Mesendoderm (in vitro differentiated cells): ENCODE measurements at regions not wholly inside any gene's neighbourhood (a gene's known extent, or its start where the extent isn't known, plus 50 kb on each side); places are given as distances from the start of the nearest gene placed in this dataset.

Experiments used
- DNase-seq: peaks from one replicate; pipeline ENCODE4 v3.0.0; 2013
- H2AK5ac ChIP-seq: 2 replicates; pipeline ENCODE4 v1.6.1; 2013; ENCODE audit warnings: low read length, inconsistent platforms
- H2BK120ac ChIP-seq: 2 replicates; pipeline ENCODE4 v1.6.1; 2013; ENCODE audit warnings: low read depth, mild to moderate bottlenecking, low read length, moderate library complexity, mixed read lengths
- H2BK15ac ChIP-seq: replicated peaks from 2 replicates; pipeline ENCODE4 v1.6.1; 2013; ENCODE audit warnings: low read depth, mild to moderate bottlenecking, moderate library complexity
- H2BK5ac ChIP-seq: 2 replicates; pipeline ENCODE4 v1.6.1; 2013; ENCODE audit warnings: low read length, inconsistent platforms
- H3K18ac ChIP-seq: 2 replicates; pipeline ENCODE4 v1.6.1; 2013; ENCODE audit warnings: mild to moderate bottlenecking, low read length, mixed read lengths
- H3K23ac ChIP-seq: one replicate; pipeline ENCODE4 v1.6.1; 2013; ENCODE audit warnings: low read length
- H3K27ac ChIP-seq: 2 replicates; pipeline ENCODE4 v1.5.1; 2013; ENCODE audit warnings: low read depth, mild to moderate bottlenecking, inconsistent platforms, low read length, moderate library complexity
- H3K27me3 ChIP-seq: 2 replicates; pipeline ENCODE4 v1.6.1; 2013; ENCODE audit warnings: low read length, control low read depth, mild to moderate bottlenecking, inconsistent platforms; ENCODE audit not compliant: insufficient read depth, poor library complexity
- H3K36me3 ChIP-seq: 2 replicates; pipeline ENCODE4 v1.6.1; 2013; ENCODE audit warnings: low read length, inconsistent platforms; ENCODE audit not compliant: control insufficient read depth, insufficient read depth
- H3K4ac ChIP-seq: one replicate; pipeline ENCODE4 v1.6.1; 2013; ENCODE audit warnings: low read depth, mild to moderate bottlenecking, low read length, moderate library complexity
- H3K4me1 ChIP-seq: 2 replicates; pipeline ENCODE4 v1.6.1; 2013; ENCODE audit warnings: low read depth, low read length, inconsistent platforms; ENCODE audit not compliant: control insufficient read depth
- H3K4me2 ChIP-seq: 2 replicates; pipeline ENCODE4 v1.6.1; 2013; ENCODE audit warnings: low read length
- H3K4me3 ChIP-seq: 2 replicates; pipeline ENCODE4 v1.5.1; 2013; ENCODE audit warnings: mild to moderate bottlenecking, low read length
- H3K56ac ChIP-seq: one replicate; pipeline ENCODE4 v1.6.1; 2013; ENCODE audit warnings: low read length
- H3K79me1 ChIP-seq: 2 replicates; pipeline ENCODE4 v1.6.1; 2013; ENCODE audit warnings: low read length, inconsistent platforms
- H3K79me2 ChIP-seq: 2 replicates; pipeline ENCODE4 v1.6.1; 2013; ENCODE audit warnings: mild to moderate bottlenecking, low read length; ENCODE audit not compliant: control insufficient read depth, insufficient read depth
- H3K9ac ChIP-seq: 2 replicates; pipeline ENCODE4 v1.6.1; 2013; ENCODE audit warnings: low read length, inconsistent platforms
- H4K5ac ChIP-seq: one replicate; pipeline ENCODE4 v1.6.1; 2013; ENCODE audit warnings: low read length
- H4K8ac ChIP-seq: one replicate; pipeline ENCODE4 v1.6.1; 2013; ENCODE audit warnings: low read depth, mild to moderate bottlenecking, control low read depth, low read length, moderate library complexity
- WGBS: extraction: QIAGEN DNeasy Blood & Tissue Kit; methylation state at CpG from one replicate; pipeline ENCODE4 v1.1.7; 2013; ENCODE audit warnings: low lambda C conversion rate, missing lambda C conversion rate; ENCODE audit not compliant: insufficient coverage; ENCODE audit errors: extremely low coverage; 5-methylcytosine and 5-hydroxymethylcytosine counted together

DNA sequence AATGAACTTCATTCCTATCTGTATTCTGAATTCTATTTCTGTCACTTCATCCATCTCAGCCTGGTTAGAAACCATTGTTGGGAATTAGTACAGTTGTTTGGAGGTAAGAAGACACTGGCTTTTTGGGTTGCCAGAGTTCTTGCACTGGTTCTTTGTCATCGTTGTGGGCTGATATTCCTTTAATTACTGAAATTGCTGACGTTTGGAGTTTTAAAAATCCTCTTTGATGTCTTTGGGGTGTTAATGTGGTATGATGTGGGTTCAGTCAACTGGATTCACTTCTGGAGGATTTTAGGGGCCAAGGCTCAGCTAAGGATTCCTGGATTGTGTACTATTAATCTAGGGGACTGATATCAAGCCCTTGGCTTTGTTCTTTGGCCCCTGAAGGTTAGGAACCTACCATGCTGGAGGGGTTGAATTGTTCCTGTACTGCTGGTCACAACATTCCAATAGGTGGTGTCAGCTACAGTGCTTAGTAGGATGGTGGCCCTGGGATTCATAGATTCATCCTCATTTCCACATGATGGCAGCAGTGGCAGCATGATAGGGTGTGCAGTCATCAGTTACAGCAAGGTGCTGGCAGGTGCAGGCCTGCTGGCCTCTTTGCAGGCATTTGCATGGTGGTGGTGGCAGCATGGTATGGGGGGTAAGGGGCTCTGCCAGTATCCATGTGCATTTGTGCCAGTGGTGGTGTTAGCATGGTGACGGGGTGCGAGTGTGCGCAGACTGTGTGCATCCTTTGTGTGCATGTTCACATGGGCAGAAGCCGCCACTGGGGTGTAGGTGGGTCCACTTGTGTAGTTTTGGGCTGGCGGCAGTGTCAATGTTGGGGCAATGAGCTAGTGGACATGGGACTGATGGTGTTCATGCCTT lies 301.3 kb downstream of the TEX13C start:
- no peaks in the 10 kb centered on the region for H3K36me3 ChIP-seq
- no peak overlapping the region for H3K4me3 ChIP-seq
- no peak overlapping the region for H3K23ac ChIP-seq
- no peaks in the 10 kb centered on the region for H3K27me3 ChIP-seq
- no peak overlapping the region for H3K18ac ChIP-seq
- H3K56ac ChIP-seq: no peak overlapping the region
- H2AK5ac ChIP-seq: no peak overlapping the region
- H2BK120ac ChIP-seq: no peak overlapping the region
- H2BK5ac ChIP-seq: no peak overlapping the region
- DNase-seq: peak; percentile 21
- H3K27ac ChIP-seq: no peak overlapping the region
- no peak overlapping the region for H2BK15ac ChIP-seq
- no CpG with 5 or more reads among the region's 7 CpGs for WGBS
- H3K79me1 ChIP-seq: no peaks in the 10 kb centered on the region
- H3K79me2 ChIP-seq: no peaks in the 10 kb centered on the region
- no peak overlapping the region for H4K8ac ChIP-seq
- no peak overlapping the region for H3K4ac ChIP-seq
- H3K4me2 ChIP-seq: no peak overlapping the region
- no peak overlapping the region for H4K5ac ChIP-seq
- no peak overlapping the region for H3K9ac ChIP-seq
- H3K4me1 ChIP-seq: no peaks in the 10 kb centered on the region

DNA sequence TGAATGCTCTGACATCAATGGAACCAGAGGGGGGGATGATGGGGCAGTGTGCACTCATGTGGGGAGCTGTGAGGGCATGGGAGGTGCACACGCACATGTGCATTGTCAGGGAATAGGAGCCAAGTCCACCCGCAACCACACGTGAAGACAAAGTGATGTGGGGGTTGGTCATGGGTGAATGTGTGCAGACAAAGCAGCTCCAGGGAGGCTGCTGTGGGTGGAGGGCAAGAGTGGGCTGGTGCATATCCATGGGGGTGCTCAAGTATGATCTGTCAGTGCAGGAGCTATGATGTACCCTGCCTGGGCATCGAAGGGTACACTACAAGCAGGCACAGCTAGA lies 301.9 kb downstream of the TEX13C start:
- H3K79me1 ChIP-seq: no peaks in the 10 kb centered on the region
- H2AK5ac ChIP-seq: no peak overlapping the region

DNA sequence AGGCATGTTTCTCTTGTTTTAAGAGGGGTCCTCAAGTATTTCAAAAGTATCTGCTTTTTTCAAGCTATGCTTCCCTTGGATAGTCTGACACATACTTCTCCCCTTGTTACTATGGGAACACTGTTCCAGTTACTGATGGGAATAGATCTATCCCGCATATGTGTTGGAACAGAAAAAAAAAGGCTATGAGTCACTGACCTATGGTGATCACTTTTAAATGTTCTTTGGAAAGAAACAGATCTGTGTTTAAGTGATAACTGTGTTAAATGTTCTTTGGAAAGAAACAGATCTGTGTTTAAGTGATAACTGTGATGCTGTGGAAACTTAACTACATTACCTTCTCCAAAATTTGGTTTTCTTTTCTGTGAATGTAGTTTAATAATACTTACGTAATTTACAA lies 303.2 kb downstream of the TEX13C start:
- Histone ChIP-seq H3K27ac (no peak overlapping the region), H2BK15ac (no peak overlapping the region), H3K36me3 (no peaks in the 10 kb centered on the region), H3K4ac (no peak overlapping the region), H3K4me1 (no peaks in the 10 kb centered on the region), H2BK5ac (no peak overlapping the region), H3K79me2 (no peaks in the 10 kb centered on the region), H3K4me2 (no peak overlapping the region), H3K18ac (no peak overlapping the region), H3K9ac (no peak overlapping the region), H3K27me3 (no peaks in the 10 kb centered on the region), H2AK5ac (no peak overlapping the region), H3K79me1 (no peaks in the 10 kb centered on the region), H3K56ac (no peak overlapping the region), H3K23ac (no peak overlapping the region), H4K5ac (no peak overlapping the region), H2BK120ac (no peak overlapping the region), H4K8ac (no peak overlapping the region), H3K4me3 (no peak overlapping the region)
- no CpG with 5 or more reads among the region's 2 CpGs for WGBS
- DNase-seq: no peak

More for the DNA sequence above, 301.9 kb downstream of the TEX13C start:
- Histone ChIP-seq H2BK5ac (no peak overlapping the region), H3K4ac (no peak overlapping the region), H2BK15ac (no peak overlapping the region), H3K36me3 (no peaks in the 10 kb centered on the region), H3K4me1 (no peaks in the 10 kb centered on the region), H3K79me2 (no peaks in the 10 kb centered on the region), H3K9ac (no peak overlapping the region), H4K8ac (no peak overlapping the region), H2BK120ac (no peak overlapping the region), H3K27ac (no peak overlapping the region), H3K4me3 (no peak overlapping the region), H3K23ac (no peak overlapping the region), H3K18ac (no peak overlapping the region), H3K56ac (no peak overlapping the region), H3K27me3 (no peaks in the 10 kb centered on the region), H3K4me2 (no peak overlapping the region), H4K5ac (no peak overlapping the region)
- WGBS: no CpG with 5 or more reads among the region's 4 CpGs
- no peak for DNase-seq

DNA sequence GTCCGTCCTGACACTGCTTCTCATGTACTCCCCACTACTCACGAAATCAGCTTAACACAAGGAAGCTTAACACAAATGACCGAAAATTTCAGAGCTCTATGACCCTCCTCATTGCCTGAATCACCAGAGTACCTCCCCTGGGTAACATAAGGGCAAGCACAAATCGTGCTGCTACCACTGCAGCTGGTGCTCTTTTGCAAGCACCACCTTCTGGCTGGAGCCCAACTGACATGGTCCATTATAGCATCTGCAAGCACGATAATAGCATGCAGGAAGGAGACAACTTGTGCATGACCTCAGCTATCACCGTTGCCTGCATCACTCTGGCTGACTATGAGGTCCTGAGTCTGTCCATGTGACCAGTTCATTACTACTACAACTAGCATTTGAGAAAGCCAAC lies 308.0 kb downstream of the TEX13C start:
- no CpG with 5 or more reads among the region's 6 CpGs for WGBS
- no peak overlapping the region for H3K4me3 ChIP-seq

DNA sequence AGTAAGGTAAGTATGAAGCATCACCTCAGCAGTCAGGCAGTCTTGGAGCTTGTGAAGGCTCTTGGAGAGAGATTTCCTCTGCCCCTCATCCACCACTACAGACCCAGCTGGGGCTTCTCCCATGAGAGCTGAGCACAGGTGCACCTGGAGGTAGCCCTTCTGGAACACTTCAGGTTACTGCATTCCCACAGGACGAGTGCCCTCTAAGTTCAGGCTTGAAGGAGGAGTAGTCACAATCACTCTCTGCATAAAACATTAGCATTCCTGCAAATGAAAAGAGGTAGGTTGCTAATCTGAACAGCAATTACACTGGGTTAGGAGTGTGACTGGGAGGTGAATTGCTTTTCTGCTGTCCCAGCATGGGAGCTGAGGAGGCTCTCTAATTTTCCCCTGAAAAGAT lies 308.8 kb downstream of the TEX13C start:
- Histone ChIP-seq H3K9ac (no peak overlapping the region), H2BK120ac (no peak overlapping the region), H2AK5ac (no peak overlapping the region), H3K79me2 (no peaks in the 10 kb centered on the region), H3K27ac (no peak overlapping the region), H3K36me3 (no peaks in the 10 kb centered on the region), H3K4me3 (no peak overlapping the region), H3K4ac (no peak overlapping the region), H3K18ac (no peak overlapping the region), H2BK15ac (no peak overlapping the region), H3K23ac (no peak overlapping the region), H3K56ac (no peak overlapping the region), H3K79me1 (no peaks in the 10 kb centered on the region), H3K4me1 (no peaks in the 10 kb centered on the region), H4K8ac (no peak overlapping the region), H4K5ac (no peak overlapping the region), H3K4me2 (no peak overlapping the region), H3K27me3 (no peaks in the 10 kb centered on the region), H2BK5ac (no peak overlapping the region)
- no CpG with 5 or more reads among the region's 1 CpG for WGBS
- no peak for DNase-seq

More for the DNA sequence above, 308.0 kb downstream of the TEX13C start:
- no peak for DNase-seq
- Histone ChIP-seq H2BK5ac (no peak overlapping the region), H4K8ac (no peak overlapping the region), H3K27me3 (no peaks in the 10 kb centered on the region), H2AK5ac (no peak overlapping the region), H2BK15ac (no peak overlapping the region), H3K4me1 (no peaks in the 10 kb centered on the region), H3K4ac (no peak overlapping the region), H2BK120ac (no peak overlapping the region), H3K36me3 (no peaks in the 10 kb centered on the region), H3K79me2 (no peaks in the 10 kb centered on the region), H3K9ac (no peak overlapping the region), H3K79me1 (no peaks in the 10 kb centered on the region), H3K27ac (no peak overlapping the region), H3K4me2 (no peak overlapping the region), H4K5ac (no peak overlapping the region), H3K23ac (no peak overlapping the region), H3K18ac (no peak overlapping the region), H3K56ac (no peak overlapping the region)

DNA sequence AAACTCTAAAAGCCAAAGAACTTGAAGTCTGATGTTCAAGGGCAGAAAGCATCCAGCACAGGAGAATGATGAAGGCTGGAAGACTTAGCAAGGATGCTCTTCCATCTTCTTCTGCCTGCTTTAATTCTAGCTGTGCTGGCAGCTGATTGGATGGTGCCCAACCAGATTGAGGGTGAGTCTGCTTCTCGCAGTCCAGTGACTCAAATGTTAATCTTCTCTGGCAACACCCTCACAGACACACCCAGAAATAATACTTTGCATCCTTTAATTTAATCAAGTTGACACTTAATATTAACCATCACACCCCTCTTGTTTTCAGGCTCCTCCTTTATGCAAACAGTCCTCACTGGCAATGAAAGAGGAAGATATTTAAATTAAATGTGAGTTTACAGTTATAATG lies 321.7 kb downstream of the TEX13C start:
- Histone ChIP-seq H3K18ac (no peak overlapping the region), H2BK5ac (no peak overlapping the region)

More for the DNA sequence above, 321.7 kb downstream of the TEX13C start:
- Histone ChIP-seq H3K23ac (no peak overlapping the region), H3K27ac (no peak overlapping the region), H3K27me3 (no peaks in the 10 kb centered on the region), H3K79me1 (no peaks in the 10 kb centered on the region), H3K4me3 (no peak overlapping the region), H2BK120ac (no peak overlapping the region), H3K9ac (no peak overlapping the region), H4K5ac (no peak overlapping the region), H3K56ac (no peak overlapping the region), H3K36me3 (no peaks in the 10 kb centered on the region), H3K79me2 (no peaks in the 10 kb centered on the region), H3K4me1 (no peaks in the 10 kb centered on the region), H2BK15ac (no peak overlapping the region), H3K4me2 (no peak overlapping the region), H4K8ac (no peak overlapping the region), H2AK5ac (no peak overlapping the region), H3K4ac (no peak overlapping the region)
- WGBS: no CpG with 5 or more reads among the region's 1 CpG
- no peak for DNase-seq
